ENCODE measurements at regions not wholly inside any gene's neighbourhood (a gene's known extent, or its start where the extent isn't known, plus 50 kb on each side); places are given as distances from the start of the nearest gene placed in this dataset.

GRCh38 chr5:124824637-124825158 lies 78.3 kb upstream of the ZNF608 start:
- TF ChIP-seq GATA3 (IDR thresholded peaks at IDR 0.05; ENCODE audit: low read depth, low read length), result peak; percentile 62
- peak; percentile 37; the same call in 1 of the 2 replicates for TF ChIP-seq GATA2 (IDR thresholded peaks at IDR 0.05; ENCODE audit: low read depth, low read length)

GRCh38 chr5:124825250-124825982 lies 79.0 kb upstream of the ZNF608 start:
- TF ChIP-seq GATA2 (IDR thresholded peaks at IDR 0.05; ENCODE audit: low read depth, low read length) (no peak), GATA3 (IDR thresholded peaks at IDR 0.05; ENCODE audit: low read depth, low read length) (no peak)

- TF ChIP-seq GATA2 (IDR thresholded peaks at IDR 0.05; ENCODE audit: low read depth, low read length) (no peak), GATA3 (IDR thresholded peaks at IDR 0.05; ENCODE audit: low read depth, low read length) (no peak)
Measured at GRCh38 chr5:124825983-124826337, 79.5 kb upstream of the ZNF608 start.

- no peak for TF ChIP-seq GATA3 (IDR thresholded peaks at IDR 0.05; ENCODE audit: low read depth, low read length)
- TF ChIP-seq GATA2 (IDR thresholded peaks at IDR 0.05; ENCODE audit: low read depth, low read length), result no peak
Measured at GRCh38 chr5:124828731-124829234, 82.3 kb upstream of the ZNF608 start.

GRCh38 chr5:124831687-124832240 lies 85.3 kb upstream of the ZNF608 start:
- no peak for TF ChIP-seq GATA2 (IDR thresholded peaks at IDR 0.05; ENCODE audit: low read depth, low read length)
- TF ChIP-seq GATA3 (IDR thresholded peaks at IDR 0.05; ENCODE audit: low read depth, low read length), result no peak

- no peak for TF ChIP-seq GATA3 (IDR thresholded peaks at IDR 0.05; ENCODE audit: low read depth, low read length)
- no peak for TF ChIP-seq GATA2 (IDR thresholded peaks at IDR 0.05; ENCODE audit: low read depth, low read length)
Measured at GRCh38 chr5:124832510-124832909, 86.1 kb upstream of the ZNF608 start.

GRCh38 chr5:124839371-124839998 lies 93.0 kb upstream of the ZNF608 start:
- no peak for TF ChIP-seq GATA2 (IDR thresholded peaks at IDR 0.05; ENCODE audit: low read depth, low read length)
- no peak for TF ChIP-seq GATA3 (IDR thresholded peaks at IDR 0.05; ENCODE audit: low read depth, low read length)

- TF ChIP-seq GATA3 (IDR thresholded peaks at IDR 0.05; ENCODE audit: low read depth, low read length) (no peak), GATA2 (IDR thresholded peaks at IDR 0.05; ENCODE audit: low read depth, low read length) (no peak)
Measured at GRCh38 chr5:124841829-124842712, 95.6 kb upstream of the ZNF608 start.

GRCh38 chr5:124842725-124843595 lies 96.5 kb upstream of the ZNF608 start:
- TF ChIP-seq GATA2 (IDR thresholded peaks at IDR 0.05; ENCODE audit: low read depth, low read length), result no peak
- TF ChIP-seq GATA3 (IDR thresholded peaks at IDR 0.05; ENCODE audit: low read depth, low read length), result no peak

GRCh38 chr5:124843596-124843899 lies 97.1 kb upstream of the ZNF608 start:
- no peak for TF ChIP-seq GATA2 (IDR thresholded peaks at IDR 0.05; ENCODE audit: low read depth, low read length)
- no peak for TF ChIP-seq GATA3 (IDR thresholded peaks at IDR 0.05; ENCODE audit: low read depth, low read length)

- no peak for TF ChIP-seq GATA2 (IDR thresholded peaks at IDR 0.05; ENCODE audit: low read depth, low read length)
- TF ChIP-seq GATA3 (IDR thresholded peaks at IDR 0.05; ENCODE audit: low read depth, low read length), result no peak
Measured at GRCh38 chr5:124844371-124844920, 98.0 kb upstream of the ZNF608 start.

GRCh38 chr5:124847907-124848306 lies 101.5 kb upstream of the ZNF608 start:
- no peak for TF ChIP-seq GATA3 (IDR thresholded peaks at IDR 0.05; ENCODE audit: low read depth, low read length)
- TF ChIP-seq GATA2 (IDR thresholded peaks at IDR 0.05; ENCODE audit: low read depth, low read length), result no peak

GRCh38 chr5:124849774-124850173 lies 103.3 kb upstream of the ZNF608 start:
- no peak for TF ChIP-seq GATA2 (IDR thresholded peaks at IDR 0.05; ENCODE audit: low read depth, low read length)
- TF ChIP-seq GATA3 (IDR thresholded peaks at IDR 0.05; ENCODE audit: low read depth, low read length), result no peak

All from SH-SY5Y (cell line).